ENCODE measurements at regions not wholly inside any gene's neighbourhood (a gene's known extent, or its start where the extent isn't known, plus 50 kb on each side); places are given as distances from the start of the nearest gene placed in this dataset.

GRCh38 chr5:100706776-100707175, 171.6 kb downstream of the FAM174A start:
- H3K9me3 Mint-ChIP-seq: no peaks in the 10 kb centered on the region; a peak in 1 of 5 replicates
- DNase-seq: no peak
- no peak overlapping the region for H3K27ac Mint-ChIP-seq
- Histone ChIP-seq H3T11ph (ENCODE audit: low read length) (no peak overlapping the region), H3K56ac (ENCODE audit: insufficient read length, low read depth, low read length) (no peak overlapping the region), H2BK15ac (ENCODE audit: low read depth, low read length) (no peak overlapping the region), H3K4ac (ENCODE audit: low read depth, low read length) (no peak overlapping the region), H2BK5ac (ENCODE audit: insufficient read length, low read length) (no peak overlapping the region), H3K4me2 (ENCODE audit: insufficient read depth, insufficient read length, low read length) (no peak overlapping the region), H3K18ac (ENCODE audit: insufficient read length, low read depth, low read length) (no peak overlapping the region), H4K20me1 (ENCODE audit: control insufficient read depth, insufficient read depth, insufficient read length) (no peaks in the 10 kb centered on the region), H2BK12ac (ENCODE audit: insufficient read length, low read depth, low read length) (no peak overlapping the region), H2BK120ac (ENCODE audit: low read depth, low read length, poor library complexity, severe bottlenecking) (no peak overlapping the region), H2AK5ac (ENCODE audit: insufficient read length, low read length) (no peak overlapping the region), H3K4me1 (ENCODE audit: insufficient read depth, low read length) (no peaks in the 10 kb centered on the region), H3K27ac (ENCODE audit: insufficient read length, low read depth, low read length) (no peak overlapping the region), H3K79me2 (ENCODE audit: insufficient read depth, low read length) (no peaks in the 10 kb centered on the region), H3K9ac (ENCODE audit: extremely low read depth, insufficient read length, low read length) (no peak overlapping the region), H4K5ac (ENCODE audit: insufficient read length, low read depth, low read length) (no peak overlapping the region), H3K79me1 (ENCODE audit: insufficient read depth, low read depth, low read length, poor library complexity, severe bottlenecking) (no peaks in the 10 kb centered on the region), H3K23me2 (ENCODE audit: insufficient read length, low read depth, low read length, poor library complexity, severe bottlenecking) (no peaks in the 10 kb centered on the region), H2BK20ac (ENCODE audit: low read depth, low read length, poor library complexity, severe bottlenecking) (no peak overlapping the region), H3K27me3 (ENCODE audit: insufficient read depth, low read length) (no peaks in the 10 kb centered on the region), H3K9me3 (ENCODE audit: control insufficient read depth, low read depth, low read length) (no peaks in the 10 kb centered on the region), H4K8ac (replicated peaks; ENCODE audit: insufficient read length, low read depth, low read length) (no peak overlapping the region), H2AFZ (ENCODE audit: low read length) (no peak overlapping the region), H3K14ac (ENCODE audit: insufficient read depth, low read length) (no peak overlapping the region), H3K23ac (ENCODE audit: insufficient read length, low read depth, low read length) (no peak overlapping the region), H4K91ac (ENCODE audit: insufficient read length, low read depth, low read length) (no peak overlapping the region)
- no peaks in the 10 kb centered on the region for H3K36me3 Mint-ChIP-seq (ENCODE audit: insufficient read depth in 1 of 3, low read depth in 3 of 3)
- no peak overlapping the region for H3K4me3 Mint-ChIP-seq
- H3K27me3 Mint-ChIP-seq (ENCODE audit: low read depth): no peaks in the 10 kb centered on the region
- H3K4me1 Mint-ChIP-seq: peaks cover 6 to 7% of the 10 kb centered on the region in 2 experiments
- WGBS (ENCODE audit: extremely low coverage, insufficient read length, low lambda C conversion rate): no CpG with 5 or more reads among the region's 1 CpG
- TF ChIP-seq, protein P1, sequence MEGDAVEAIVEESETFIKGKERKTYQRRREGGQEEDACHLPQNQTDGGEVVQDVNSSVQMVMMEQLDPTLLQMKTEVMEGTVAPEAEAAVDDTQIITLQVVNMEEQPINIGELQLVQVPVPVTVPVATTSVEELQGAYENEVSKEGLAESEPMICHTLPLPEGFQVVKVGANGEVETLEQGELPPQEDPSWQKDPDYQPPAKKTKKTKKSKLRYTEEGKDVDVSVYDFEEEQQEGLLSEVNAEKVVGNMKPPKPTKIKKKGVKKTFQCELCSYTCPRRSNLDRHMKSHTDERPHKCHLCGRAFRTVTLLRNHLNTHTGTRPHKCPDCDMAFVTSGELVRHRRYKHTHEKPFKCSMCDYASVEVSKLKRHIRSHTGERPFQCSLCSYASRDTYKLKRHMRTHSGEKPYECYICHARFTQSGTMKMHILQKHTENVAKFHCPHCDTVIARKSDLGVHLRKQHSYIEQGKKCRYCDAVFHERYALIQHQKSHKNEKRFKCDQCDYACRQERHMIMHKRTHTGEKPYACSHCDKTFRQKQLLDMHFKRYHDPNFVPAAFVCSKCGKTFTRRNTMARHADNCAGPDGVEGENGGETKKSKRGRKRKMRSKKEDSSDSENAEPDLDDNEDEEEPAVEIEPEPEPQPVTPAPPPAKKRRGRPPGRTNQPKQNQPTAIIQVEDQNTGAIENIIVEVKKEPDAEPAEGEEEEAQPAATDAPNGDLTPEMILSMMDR (conservative IDR thresholded peaks at IDR 0.05): no peak; the same call in 1 of the 3 replicates

All from H9 (cell line).